ENCODE measurements at regions not wholly inside any gene's neighbourhood (a gene's known extent, or its start where the extent isn't known, plus 50 kb on each side); places are given as distances from the start of the nearest gene placed in this dataset.

DNA sequence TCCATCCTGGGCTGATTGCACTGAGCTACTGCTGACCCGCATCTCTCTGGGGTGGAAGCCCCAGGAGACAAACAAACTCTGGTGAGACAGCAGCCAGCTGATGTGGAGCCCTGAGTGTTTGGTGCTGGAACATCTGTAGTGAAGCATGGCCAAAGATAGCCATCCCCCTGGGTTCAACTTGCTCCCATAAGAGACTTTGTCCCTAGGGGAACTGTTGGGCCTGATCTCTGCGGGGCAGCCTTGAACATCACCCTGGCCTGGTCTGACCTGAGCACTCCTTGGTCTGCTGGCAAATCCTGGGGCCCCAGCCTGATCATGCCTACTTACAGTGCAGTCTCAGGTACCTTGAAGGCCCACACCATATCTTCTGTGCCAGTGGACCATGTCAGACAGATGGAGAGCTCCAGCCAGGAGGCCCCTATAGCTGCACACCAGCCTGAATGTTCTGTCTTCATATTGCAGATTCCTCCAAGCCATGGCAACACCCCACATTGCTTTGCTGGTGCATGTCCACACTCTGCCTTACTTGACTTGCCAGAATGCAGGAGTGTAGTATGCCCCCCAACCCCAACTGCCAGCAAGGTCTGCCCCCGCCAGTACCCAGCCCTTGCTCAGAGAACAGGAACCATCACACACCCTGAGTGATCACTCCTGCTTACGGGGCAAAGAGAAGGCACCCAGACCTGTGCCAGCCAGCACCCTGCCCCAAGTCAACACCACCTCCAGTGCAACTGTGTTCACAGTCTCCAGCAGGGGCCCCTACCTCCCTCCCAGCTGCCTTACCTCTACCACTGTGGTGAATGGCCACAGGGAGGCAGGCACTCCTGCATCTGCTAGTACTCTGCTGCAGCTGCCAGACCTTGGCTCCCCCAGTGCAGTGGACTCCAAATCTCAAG lies 690.5 kb upstream of the NR5A2 start (continued):
- TF ChIP-seq, protein P1, sequence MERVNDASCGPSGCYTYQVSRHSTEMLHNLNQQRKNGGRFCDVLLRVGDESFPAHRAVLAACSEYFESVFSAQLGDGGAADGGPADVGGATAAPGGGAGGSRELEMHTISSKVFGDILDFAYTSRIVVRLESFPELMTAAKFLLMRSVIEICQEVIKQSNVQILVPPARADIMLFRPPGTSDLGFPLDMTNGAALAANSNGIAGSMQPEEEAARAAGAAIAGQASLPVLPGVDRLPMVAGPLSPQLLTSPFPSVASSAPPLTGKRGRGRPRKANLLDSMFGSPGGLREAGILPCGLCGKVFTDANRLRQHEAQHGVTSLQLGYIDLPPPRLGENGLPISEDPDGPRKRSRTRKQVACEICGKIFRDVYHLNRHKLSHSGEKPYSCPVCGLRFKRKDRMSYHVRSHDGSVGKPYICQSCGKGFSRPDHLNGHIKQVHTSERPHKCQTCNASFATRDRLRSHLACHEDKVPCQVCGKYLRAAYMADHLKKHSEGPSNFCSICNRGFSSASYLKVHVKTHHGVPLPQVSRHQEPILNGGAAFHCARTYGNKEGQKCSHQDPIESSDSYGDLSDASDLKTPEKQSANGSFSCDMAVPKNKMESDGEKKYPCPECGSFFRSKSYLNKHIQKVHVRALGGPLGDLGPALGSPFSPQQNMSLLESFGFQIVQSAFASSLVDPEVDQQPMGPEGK (CRISPR knock-in tag; IDR thresholded peaks at IDR 0.05; ENCODE audit: borderline replicate concordance): no peak
- TF ChIP-seq, protein P2, sequence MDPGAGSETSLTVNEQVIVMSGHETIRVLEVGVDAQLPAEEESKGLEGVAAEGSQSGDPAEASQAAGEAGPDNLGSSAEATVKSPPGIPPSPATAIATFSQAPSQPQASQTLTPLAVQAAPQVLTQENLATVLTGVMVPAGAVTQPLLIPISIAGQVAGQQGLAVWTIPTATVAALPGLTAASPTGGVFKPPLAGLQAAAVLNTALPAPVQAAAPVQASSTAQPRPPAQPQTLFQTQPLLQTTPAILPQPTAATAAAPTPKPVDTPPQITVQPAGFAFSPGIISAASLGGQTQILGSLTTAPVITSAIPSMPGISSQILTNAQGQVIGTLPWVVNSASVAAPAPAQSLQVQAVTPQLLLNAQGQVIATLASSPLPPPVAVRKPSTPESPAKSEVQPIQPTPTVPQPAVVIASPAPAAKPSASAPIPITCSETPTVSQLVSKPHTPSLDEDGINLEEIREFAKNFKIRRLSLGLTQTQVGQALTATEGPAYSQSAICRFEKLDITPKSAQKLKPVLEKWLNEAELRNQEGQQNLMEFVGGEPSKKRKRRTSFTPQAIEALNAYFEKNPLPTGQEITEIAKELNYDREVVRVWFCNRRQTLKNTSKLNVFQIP (CRISPR knock-in tag; IDR thresholded peaks at IDR 0.05; ENCODE audit: borderline replicate concordance, low read depth): no peak
- TF ChIP-seq ISL1 (CRISPR knock-in tag; IDR thresholded peaks at IDR 0.05): no peak

DNA sequence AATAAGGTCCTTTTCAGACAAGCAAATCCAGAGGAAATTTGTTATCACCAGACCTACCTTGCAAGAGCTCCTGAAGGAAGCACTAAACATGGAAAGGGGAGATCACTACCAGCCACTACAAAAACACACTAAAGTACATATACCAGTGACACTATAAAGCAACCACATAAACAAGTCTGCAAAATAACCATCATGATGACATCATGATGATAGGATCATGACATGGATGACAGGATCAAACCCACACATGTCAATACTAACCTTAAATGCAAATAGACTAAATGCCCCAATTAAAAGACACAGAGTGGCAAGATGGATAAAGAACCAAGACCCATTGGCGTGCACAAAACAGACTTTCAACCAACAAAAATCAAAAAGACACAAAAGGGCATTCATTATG lies 688.8 kb upstream of the NR5A2 start:
- TF ChIP-seq CSDC2 (CRISPR knock-in tag; IDR thresholded peaks at IDR 0.05) (no peak), ZNF70 (CRISPR knock-in tag; IDR thresholded peaks at IDR 0.05) (no peak), TCF4 (CRISPR knock-in tag; IDR thresholded peaks at IDR 0.05; ENCODE audit: borderline replicate concordance) (no peak), OSR1 (CRISPR knock-in tag; IDR thresholded peaks at IDR 0.05) (no peak), ZNF565 (CRISPR knock-in tag; conservative IDR thresholded peaks at IDR 0.05; ENCODE audit: low read depth) (no peak), TOX (CRISPR knock-in tag; IDR thresholded peaks at IDR 0.05; ENCODE audit: borderline replicate concordance) (no peak), RARB (CRISPR knock-in tag; IDR thresholded peaks at IDR 0.05) (no peak)
- TF ChIP-seq, protein P3, sequence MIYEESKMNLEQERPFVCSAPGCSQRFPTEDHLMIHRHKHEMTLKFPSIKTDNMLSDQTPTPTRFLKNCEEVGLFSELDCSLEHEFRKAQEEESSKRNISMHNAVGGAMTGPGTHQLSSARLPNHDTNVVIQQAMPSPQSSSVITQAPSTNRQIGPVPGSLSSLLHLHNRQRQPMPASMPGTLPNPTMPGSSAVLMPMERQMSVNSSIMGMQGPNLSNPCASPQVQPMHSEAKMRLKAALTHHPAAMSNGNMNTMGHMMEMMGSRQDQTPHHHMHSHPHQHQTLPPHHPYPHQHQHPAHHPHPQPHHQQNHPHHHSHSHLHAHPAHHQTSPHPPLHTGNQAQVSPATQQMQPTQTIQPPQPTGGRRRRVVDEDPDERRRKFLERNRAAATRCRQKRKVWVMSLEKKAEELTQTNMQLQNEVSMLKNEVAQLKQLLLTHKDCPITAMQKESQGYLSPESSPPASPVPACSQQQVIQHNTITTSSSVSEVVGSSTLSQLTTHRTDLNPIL (CRISPR knock-in tag; IDR thresholded peaks at IDR 0.05; ENCODE audit: low read depth): no peak
- TF ChIP-seq, protein P4, sequence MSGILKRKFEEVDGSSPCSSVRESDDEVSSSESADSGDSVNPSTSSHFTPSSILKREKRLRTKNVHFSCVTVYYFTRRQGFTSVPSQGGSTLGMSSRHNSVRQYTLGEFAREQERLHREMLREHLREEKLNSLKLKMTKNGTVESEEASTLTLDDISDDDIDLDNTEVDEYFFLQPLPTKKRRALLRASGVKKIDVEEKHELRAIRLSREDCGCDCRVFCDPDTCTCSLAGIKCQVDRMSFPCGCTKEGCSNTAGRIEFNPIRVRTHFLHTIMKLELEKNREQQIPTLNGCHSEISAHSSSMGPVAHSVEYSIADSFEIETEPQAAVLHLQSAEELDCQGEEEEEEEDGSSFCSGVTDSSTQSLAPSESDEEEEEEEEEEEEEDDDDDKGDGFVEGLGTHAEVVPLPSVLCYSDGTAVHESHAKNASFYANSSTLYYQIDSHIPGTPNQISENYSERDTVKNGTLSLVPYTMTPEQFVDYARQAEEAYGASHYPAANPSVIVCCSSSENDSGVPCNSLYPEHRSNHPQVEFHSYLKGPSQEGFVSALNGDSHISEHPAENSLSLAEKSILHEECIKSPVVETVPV (CRISPR knock-in tag; IDR thresholded peaks at IDR 0.05): no peak
- ATAC-seq: no peak

DNA sequence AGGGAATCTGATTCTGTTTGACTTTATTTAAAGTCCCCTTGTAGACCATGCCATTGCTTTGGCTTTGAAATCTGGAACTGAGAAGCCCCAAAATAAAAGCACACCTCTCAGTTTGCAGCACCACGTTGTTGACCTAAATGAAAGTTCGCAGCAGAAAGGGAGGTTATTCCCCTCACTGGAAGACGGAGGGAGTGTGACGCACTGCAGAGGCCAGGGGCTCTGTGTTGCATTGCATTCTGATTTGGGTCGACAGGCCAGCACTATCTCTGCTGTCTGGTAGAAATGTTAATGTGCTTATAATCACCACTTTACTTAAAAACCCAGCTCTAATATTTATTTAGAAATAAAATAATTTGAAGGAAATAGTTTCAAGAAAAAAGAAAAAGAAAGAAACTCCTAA lies 675.2 kb upstream of the NR5A2 start:
- peak; percentile 69; the same call in 2 of the 3 replicates for ATAC-seq
- TF ChIP-seq ZFP3 (CRISPR knock-in tag; IDR thresholded peaks at IDR 0.05): no peak
- no peak for TF ChIP-seq ZNF70 (CRISPR knock-in tag; IDR thresholded peaks at IDR 0.05)
- TF ChIP-seq ESRRG (CRISPR knock-in tag; IDR thresholded peaks at IDR 0.05): no peak
- TF ChIP-seq TCF4 (CRISPR knock-in tag; IDR thresholded peaks at IDR 0.05; ENCODE audit: borderline replicate concordance): no peak
- TF ChIP-seq ISL1 (CRISPR knock-in tag; IDR thresholded peaks at IDR 0.05): no peak
- TF ChIP-seq CSDC2 (CRISPR knock-in tag; IDR thresholded peaks at IDR 0.05): no peak
- no peak for TF ChIP-seq ARNTL (CRISPR knock-in tag; IDR thresholded peaks at IDR 0.05; ENCODE audit: borderline replicate concordance, low read depth)
- TF ChIP-seq, protein P3 (CRISPR knock-in tag; IDR thresholded peaks at IDR 0.05; ENCODE audit: low read depth): no peak
- no peak for TF ChIP-seq RARB (CRISPR knock-in tag; IDR thresholded peaks at IDR 0.05)
- TF ChIP-seq GLIS3 (CRISPR knock-in tag; IDR thresholded peaks at IDR 0.05): no peak
- no peak for TF ChIP-seq ZFP30 (CRISPR knock-in tag; IDR thresholded peaks at IDR 0.05)
- no peak for TF ChIP-seq OSR1 (CRISPR knock-in tag; IDR thresholded peaks at IDR 0.05)
- TF ChIP-seq ZC3H10 (CRISPR knock-in tag; IDR thresholded peaks at IDR 0.05): no peak
- TF ChIP-seq, protein P1 (CRISPR knock-in tag; IDR thresholded peaks at IDR 0.05; ENCODE audit: borderline replicate concordance): no peak
